LHCN-M2 (cell line): ENCODE measurements at regions not wholly inside any gene's neighbourhood (a gene's known extent, or its start where the extent isn't known, plus 50 kb on each side); places are given as distances from the start of the nearest gene placed in this dataset.

Experiments used
- DNase-seq: peaks from one replicate; pipeline ENCODE4 v3.0.0-alpha.2; 2012; ENCODE audit warnings: low read depth

DNA sequence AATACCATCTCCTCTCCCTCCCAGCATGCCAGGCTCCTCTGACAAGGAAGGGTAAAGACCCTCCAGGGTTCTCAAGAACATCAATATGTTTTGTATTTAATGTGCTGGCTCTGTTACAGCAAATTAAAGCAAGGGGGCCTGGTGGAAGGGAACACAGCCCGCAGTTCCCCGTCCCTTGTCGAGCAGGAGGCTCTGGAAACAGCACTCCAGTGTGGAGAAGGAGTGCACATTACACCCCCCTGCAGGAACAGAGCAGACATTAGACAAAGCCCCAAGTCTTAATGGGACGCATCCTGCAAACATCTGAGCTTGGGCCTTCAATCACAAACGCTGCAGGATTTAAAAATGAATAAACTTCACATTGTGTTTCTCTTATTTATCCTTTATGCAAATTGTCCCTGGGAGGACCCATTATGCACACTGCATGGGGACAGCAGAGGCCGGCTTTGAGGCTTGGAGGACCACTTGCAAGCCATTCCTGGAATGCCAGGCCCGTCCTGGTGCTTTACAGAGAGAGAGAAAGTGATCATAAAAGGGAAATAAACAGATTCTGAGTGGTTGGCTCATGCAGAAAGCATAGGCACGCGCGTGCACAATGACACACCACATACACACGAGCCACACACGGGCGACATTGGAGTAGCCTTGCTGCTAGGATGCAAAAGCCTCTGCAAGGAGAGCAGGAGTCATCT lies 328.7 kb downstream of the SMAD2 start:
- DNase-seq = no peak

DNA sequence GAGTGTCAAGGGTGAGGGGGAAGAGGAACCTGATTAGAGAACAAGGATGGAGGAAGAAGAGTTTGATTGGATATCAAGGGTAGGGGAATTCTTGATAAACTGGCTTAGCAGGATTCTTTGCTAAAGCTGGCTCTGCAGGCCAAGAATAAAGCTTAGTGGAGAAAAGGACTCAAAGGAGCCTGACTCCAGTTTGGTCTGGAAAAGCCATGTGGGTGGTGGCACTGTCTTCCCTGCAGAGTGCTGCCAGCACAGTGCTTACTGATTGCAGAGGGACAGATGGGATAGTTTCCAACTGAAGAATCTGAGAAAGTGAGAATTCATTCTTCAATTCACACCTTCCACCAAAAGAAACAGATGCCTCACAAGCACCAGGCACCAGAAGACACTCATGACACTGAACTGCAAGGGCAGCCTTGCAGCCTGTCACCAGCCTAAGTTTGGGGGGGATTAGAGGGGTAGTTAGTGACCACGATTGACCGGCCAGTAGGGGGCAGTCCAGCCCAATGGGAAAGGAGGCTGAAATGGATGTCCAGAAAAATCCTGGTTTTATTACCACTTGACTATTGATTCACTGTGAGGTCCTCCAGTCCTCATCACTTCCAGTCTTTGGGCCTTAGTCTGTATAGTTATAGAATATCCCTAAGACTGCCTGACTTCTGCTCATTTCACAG lies 334.5 kb downstream of the SMAD2 start:
- DNase-seq = no peak

DNA sequence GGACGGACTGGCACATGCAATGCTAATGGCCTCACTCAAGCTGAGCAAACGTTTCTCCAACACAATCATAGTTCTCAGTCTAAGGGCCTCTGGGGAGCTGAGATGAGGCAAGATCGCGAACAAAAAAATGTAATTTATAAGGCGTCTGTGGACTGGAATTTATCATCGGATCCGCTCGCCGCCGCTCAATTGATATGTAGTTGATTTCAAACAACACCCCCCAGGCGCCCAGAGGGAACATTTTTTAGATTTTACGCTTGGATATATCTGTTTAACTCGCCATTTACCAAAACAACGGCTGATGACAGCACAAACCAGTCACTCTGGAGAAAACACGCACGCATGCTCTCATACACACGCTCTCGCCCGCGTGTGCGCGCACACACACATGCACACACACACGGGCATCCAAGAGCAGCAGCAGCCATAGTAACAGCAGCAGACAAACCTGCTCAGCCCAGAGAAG lies 335.8 kb downstream of the SMAD2 start:
- DNase-seq = no peak

DNA sequence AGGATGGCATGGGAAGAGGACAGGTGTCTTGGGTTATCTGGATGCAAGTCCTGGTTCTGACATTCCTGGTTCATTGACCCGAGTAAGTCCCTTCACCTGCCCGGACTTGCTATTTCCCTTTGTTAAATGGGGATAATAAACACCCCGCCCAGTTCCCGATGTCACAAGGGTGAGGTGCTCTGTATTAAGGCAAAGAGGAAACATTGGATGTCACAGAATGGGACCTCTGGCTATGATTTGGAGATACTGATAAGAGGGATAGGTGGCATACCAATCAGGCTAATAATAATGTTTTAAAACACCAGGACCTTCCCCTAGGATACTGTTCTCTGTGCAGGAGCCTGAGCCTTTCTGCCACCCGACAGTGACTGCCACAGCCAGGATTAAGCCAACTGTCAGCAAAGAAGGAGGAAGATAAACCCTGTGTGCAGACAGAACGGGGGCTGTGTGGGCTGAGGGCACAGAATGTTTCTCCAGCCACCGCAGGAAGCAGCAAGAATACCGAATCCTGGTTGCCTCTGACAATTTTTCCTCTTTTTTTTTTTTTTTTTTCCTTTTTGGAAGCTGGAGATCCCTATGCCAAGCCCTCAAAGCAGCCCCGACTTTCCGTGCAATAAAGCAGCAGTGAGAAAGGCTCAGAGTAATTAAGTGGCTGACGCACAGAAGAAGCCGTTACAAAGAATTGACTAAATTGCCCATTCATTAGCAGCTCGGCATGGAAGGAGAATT lies 336.6 kb downstream of the SMAD2 start:
- no peak for DNase-seq

DNA sequence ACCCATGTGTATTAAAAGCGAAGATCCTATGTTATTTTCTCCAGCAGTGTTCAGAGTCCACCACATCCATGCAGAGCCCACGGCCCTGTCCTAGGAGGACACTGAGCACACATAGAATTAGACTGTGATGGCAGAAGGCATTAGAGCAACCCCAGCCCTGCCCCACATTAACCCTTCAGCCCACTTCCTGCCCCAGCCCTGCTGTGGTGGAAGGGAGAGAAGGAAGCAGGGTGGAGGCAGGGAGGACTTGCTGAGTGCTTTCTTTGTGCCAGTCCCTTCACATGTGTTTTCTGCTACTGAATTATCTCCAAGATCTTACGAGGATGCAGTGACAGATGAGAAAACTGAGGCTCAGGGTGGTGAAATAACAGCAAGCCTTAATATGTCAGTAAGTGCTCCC lies 339.0 kb downstream of the SMAD2 start:
- DNase-seq = no peak

DNA sequence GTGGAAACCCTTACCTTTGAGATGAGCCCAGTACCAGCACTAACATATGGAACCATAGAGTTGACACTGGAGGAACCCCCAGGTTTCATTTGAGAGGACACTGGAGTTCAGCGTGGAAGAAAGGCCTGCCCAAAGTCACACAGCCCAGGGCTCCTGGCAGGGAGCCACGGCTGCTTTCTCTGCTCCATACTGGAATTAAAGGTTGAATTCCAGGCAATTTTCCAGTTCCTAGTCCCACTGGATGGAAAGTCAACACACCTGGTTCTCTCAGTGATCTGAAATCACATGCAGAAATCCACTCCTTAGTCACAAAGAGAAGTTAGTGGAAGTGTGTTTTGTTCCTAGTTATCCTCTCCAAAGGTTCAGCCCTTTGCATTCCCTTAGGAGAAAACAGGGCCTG lies 336.1 kb upstream of the SKOR2 start:
- DNase-seq = no peak

DNA sequence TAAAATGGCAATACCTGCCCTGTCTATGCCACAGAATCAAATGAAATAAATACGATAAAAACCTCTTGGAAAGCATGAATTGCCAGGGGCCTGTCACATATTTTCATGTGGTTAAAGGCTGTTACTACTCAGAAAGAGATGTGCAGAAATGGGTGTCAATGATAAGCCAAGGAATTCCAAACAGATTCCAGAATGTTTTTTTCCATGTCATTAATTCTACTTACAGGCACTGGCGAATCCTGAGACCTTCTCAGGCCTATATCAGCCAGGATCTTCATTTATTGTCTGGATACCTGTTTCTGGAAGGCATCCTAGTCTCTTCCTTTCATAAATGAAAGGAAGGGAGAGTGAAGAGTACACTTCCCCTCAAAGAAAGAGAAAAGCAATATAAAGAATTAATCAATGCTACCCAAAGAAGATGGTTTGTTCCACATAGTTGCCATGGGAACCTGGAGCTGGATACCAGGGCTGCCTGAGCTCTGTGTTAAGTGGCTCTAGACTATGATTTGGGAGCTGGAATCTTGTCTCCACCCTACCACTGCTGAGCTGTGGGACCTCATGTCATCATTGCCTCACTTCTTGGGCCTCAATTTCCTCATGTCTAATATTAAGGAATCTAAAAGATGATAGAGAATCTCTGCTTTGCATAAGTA lies 335.1 kb upstream of the SKOR2 start:
- DNase-seq = no peak

DNA sequence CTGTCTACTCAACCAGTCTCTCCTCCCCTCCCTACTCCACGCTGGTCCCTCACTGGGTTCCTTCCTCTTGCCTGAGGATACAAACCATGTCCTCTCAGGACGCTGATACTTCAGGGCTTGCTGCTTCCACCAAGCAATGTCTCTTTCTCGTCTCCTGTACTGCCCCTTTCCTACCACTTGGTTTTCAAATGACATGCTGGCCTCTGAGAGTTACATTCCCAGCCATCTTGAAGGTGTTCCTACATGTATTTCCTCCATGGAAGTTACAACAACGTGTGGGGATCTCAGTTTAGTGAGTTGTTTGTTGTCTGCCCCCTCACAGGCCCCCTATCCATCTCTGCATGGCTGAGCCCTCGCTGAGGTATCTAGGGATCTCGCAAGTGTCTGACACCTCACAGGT lies 334.5 kb upstream of the SKOR2 start:
- no peak for DNase-seq

DNA sequence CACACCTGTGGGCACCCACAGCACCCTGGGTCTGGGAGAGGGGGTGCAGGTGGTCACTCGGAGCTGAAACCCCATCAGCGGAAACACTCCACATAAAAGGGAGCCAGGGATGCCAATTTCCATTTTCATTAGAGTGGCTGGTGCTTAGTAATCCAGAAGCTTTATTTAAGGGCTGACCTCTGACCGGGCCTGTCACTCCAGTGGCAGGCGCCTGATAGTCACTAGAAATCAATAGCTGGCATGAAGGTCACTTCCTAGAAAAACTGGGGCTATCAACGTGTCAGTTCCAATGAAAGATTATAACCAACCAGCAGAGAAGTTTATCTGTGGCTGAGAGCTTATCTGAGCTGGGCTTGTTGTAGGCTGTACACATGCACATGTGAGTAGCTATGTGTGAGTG lies 333.7 kb upstream of the SKOR2 start:
- no peak for DNase-seq

DNA sequence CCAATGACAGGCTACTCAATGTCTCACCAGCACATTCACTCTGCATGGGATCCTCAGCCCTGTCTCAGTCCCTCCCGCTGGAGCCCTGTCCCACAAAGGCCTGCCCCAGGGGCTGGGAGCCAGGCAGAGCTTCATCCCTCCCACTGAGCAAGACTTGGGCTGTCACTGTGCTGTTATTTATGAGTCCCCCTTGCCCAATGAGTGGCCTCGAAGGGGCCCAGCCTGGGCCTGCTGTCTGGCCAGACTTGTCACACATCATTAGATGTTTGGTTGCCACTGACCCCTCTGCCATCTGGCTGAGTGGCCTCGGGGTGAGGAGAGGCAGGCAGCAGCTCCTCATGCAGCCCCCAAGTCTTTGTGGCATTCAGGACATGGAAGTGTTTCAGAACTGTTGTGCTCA lies 330.6 kb upstream of the SKOR2 start:
- DNase-seq = no peak

DNA sequence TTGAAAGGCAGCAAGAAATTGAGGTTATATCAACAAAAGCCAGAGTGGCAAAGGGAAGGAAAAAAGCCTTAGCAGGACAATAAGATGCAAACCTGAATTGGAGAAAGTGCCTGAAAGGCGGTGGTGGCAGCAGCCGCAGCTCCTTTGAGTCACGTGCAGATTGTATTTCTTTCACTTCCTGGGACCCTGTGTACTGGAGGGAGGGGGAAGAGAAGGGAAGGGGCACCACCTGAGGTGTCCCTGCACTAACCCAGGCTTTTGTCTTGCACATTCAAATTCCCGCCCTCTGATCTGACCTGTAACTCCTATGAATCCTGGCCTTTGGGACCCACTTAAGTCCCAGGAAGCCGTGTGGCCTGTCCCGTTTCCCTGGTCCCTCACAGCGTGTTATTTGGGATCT lies 326.1 kb upstream of the SKOR2 start:
- DNase-seq = no peak

DNA sequence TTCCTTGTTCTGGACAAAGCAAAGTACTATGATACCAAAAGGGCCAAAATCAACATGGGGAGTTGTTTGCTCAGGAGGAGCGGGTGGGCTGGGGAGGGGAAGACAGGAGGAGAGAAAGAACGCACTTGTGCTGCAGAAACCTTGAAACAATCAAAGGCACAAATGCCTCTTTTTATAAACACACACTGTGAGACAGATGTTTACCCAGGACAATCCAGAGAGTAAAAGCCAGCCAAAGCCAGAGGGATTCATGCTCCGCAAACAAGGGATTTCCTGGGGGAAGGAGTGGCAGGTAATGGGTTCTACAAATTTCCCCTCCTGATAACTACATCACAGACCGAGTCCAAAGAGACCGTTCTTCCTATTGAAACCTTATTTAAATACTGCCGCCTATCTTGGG lies 323.5 kb upstream of the SKOR2 start:
- DNase-seq = no peak

DNA sequence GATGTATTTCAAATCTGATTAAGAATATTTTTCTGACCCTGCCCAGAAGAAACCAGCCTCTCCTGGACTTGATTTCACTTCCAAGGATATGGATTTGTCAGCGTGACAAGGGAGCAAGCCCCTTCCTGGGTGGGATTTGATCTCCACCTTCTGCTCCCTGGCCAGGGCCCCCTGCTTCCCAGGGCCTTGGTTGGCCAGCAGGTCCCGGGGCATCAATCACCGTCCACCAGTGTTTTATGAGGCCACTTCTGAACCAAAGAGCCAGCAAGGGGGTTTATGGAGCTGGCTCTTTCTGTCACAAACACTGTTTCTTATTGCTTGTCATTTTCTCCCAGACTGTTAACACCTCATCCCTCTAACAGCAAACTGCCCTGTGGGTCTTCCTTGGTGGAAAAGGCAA lies 320.5 kb upstream of the SKOR2 start:
- no peak for DNase-seq

DNA sequence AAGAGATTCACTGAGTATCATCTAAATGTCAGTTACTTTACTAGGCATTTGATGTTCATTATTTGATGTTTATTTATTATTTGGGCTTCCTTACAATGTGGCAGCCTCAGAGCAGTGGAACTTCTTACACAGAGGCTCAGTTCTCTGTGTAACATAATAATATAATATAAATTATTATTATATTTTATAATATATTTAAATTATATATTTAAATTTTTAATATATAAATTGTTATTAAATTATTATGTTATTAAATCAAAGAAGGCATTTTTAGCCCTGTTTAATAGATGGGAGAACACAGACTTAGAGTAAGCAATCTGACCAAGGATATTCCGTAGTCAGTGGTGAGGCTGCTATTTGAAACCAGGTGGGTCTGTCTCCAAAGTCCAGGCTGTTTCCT lies 315.3 kb upstream of the SKOR2 start:
- DNase-seq = no peak

DNA sequence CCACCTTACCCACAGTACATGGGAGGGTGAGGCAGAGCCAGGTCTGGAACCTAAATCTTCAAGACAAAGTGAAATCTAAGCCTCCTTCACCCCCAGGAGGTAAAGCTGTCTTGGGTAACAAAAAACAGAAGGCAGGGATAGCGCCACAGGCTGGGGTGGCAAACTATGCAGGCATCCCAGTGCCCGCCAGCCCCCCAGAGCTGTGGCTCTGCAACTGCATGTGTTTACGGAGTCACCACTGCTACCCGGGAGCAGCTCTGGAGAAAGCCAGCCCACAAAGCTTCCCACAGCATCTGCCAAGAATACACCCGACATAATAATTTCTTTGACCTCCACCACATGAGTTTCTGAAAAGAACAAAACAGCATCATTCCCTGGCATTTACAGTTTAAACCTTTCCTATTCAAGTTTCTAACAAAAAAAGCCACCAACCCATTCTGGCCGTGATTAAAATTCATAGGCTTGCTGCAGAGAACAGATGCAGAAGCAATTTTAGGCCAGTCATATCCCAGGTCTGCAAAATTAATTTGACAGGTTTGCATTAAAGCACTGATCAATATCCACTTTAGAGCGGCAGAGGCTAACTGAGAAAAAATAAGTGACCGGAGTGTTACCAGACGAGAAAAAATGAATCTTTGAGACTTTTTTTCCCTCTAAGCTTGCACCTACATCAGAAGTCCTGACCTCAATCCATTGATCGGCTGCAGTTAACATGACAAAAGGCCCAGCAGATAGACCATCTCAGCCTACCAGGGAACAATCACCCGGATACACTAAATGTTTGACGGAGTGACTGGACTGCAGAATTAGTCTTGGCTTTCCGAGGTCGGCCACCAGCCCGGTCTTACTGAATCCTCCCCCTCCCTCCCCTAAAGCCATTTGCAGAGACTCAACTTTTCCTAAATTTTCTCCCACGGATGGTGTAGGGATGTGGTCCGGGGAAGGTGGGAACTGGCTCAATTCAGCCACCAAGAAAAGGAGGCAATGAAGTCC lies 309.6 kb upstream of the SKOR2 start:
- no peak for DNase-seq

DNA sequence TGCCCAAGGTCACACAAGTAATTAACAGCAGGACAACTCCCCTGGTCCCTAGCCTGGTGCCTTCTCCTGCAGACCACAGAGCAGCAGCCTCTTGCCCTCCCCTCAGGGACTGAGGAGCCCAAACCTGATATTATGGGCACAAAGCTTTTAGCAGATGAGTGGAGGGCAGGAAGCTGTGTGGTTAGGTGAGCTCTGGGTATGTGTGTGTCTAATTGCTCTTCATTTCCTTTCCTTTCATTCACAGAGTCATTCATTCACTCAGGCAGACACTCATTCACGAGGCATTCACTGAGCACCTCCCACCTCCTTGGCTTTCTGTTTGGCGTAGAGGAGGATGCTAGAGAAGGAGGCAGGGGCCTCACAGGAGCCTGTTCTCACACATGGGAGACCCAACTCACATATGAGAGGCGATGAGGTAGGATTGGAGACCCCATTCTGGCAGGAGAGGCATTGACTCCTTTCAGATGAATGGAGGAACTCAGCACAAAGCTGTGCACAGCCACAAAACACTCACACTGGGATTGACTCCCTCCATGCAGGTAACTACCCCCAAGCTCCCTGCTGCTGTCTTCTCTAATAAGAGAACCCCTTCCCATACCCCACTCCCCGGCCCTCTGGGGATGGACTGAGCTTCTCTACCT lies 306.8 kb upstream of the SKOR2 start:
- DNase-seq = no peak

DNA sequence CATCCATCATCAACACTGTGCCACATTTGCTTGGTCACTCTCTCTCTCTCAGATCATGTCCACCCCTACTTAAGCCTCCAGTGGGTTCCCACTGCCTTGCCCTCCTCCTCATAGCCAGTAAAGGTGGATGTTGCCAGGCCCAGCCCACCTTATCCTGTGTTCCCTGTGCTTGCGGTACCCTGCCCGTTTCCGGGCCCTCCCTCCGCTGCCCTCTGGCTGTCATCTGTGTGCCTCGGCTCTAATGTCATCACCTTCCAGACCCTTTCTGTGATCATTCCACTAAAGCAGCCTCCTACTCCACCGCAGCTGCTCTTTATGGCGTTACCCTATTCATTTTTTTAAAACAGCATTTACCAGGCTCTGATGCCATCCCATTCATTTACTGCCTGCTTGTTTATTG lies 305.7 kb upstream of the SKOR2 start:
- no peak for DNase-seq

DNA sequence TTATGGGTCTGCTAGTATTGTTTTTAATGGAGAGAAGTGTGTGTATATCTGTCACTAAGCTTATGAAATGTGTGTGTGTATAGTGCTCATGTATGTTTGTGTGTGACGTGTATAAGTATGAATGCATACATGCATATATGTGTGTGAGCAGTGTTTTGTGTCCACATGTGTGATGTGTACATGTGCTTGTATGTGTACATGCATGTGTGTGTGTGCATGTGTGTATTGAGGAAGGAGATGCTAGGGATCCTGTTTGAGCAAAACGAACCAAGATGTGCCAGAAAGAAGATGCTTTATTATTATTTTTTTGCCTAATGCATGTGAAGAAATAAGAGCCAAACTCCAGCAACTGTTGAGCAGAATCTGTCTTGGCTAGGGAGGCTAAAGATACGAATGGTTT lies 301.3 kb upstream of the SKOR2 start:
- DNase-seq = no peak

DNA sequence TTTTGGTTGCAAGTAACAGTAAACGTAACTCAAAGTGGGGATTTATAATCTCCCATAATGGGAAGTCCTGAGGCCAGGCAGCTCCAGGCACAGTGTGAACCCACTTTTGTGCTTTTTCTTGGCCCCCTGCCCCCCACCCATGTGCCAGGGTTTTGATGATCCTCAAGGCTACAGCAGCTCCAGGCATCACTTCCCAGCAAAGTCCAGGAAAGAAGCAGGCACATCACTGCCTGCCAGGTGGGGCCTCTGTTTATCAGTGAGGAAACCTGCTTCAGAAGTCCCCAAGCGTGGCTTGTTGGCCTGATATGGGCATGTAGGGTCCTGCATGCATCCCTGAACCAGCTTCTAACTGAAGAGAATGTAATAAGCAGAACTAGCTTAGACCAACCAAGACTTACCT lies 299.2 kb upstream of the SKOR2 start:
- DNase-seq = no peak

DNA sequence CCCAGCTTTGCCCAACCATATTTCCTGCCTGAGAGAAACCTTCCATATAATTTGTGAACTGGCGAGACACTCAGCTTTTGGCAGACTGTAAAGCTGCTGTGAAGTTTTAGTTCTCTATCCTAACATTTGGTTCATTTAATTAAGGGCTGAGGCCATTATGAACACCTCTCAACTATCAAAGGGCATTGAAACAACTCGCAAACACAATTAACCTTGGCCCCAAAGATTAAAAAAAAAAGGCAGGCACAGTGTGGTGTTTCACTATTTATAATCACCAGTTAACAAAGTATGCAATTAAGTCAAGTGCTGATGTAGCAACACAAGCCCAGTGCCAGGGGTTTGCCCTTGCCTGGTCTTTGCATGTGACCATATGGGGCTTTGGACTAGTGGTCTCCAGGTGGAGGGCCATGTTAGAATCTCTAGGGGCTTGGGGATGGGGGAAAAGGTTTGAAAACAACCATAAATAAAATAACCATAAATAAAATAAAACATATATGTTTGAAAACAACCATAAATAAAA lies 297.6 kb upstream of the SKOR2 start:
- DNase-seq = no peak
